HEK293 (cell line): ENCODE measurements at regions not wholly inside any gene's neighbourhood (a gene's known extent, or its start where the extent isn't known, plus 50 kb on each side); places are given as distances from the start of the nearest gene placed in this dataset.

Source experiments
- CTCF ChIA-PET: fragments of 350-600 bp; formaldehyde crosslinking; extraction: SDS; loops from one replicate; lab custom pipeline; 2021; ENCODE audit warnings: antibody characterized with exemption; lab: Yijun Ruan, JAX
- POLR2A ChIA-PET: fragments of 300-600 bp; formaldehyde crosslinking; extraction: SDS; loops from one replicate; lab custom pipeline; 2020; ENCODE audit warnings: antibody characterized with exemption, inconsistent platforms; lab: Yijun Ruan, JAX
- H3K27ac ChIP-seq: fragments of 200-500 bp; sonication (Bioruptor generic); 2 replicates; pipeline ENCODE4 v1.5.1; 2014; ENCODE audit warnings: low read depth, low read length, control low read depth, inconsistent platforms; ENCODE audit errors: extremely low read depth
- H3K36me3 ChIP-seq, 2 experiments: fragments of 200-500 bp in 1 of 2; sonication (Bioruptor generic) in 1 of 2; 1 replicate in 1 of 2; 2 replicates in 1 of 2; pipeline ENCODE4 v1.5.1; 2014 to 2017; ENCODE audit warnings: inconsistent platforms in 2 of 2, low read length in 2 of 2; ENCODE audit not compliant: control insufficient read depth in 2 of 2, insufficient read depth in 1 of 2
- H3K4me1 ChIP-seq: fragments of 200-500 bp; sonication (Bioruptor generic); 2 replicates; pipeline ENCODE4 v1.5.1; 2014; ENCODE audit warnings: mild to moderate bottlenecking, low read length, inconsistent platforms; ENCODE audit not compliant: control insufficient read depth, insufficient read depth
- H3K4me3 ChIP-seq: 2 replicates; pipeline ENCODE4 v1.5.1; 2011; ENCODE audit warnings: low read depth, mild to moderate bottlenecking, control low read depth, low read length, moderate library complexity
- H3K9me3 ChIP-seq: fragments of 200-500 bp; sonication (Bioruptor generic); 2 replicates; pipeline ENCODE4 v1.5.1; 2014; ENCODE audit warnings: low read depth, low read length, inconsistent platforms; ENCODE audit not compliant: control insufficient read depth, insufficient read depth
- BCL11A ChIP-seq: fragments of 450-650 bp; formaldehyde crosslinking; IDR thresholded peaks from 2 replicates; pipeline ENCODE4 v1.5.1; 2016; ENCODE audit warnings: low read depth, missing biosample characterization, missing genetic modification characterization
- HIC1 ChIP-seq: fragments of 450-650 bp; formaldehyde crosslinking; IDR thresholded peaks from 2 replicates; pipeline ENCODE4 v1.5.1; 2016; ENCODE audit warnings: missing biosample characterization, missing genetic modification characterization
- HOXC10 ChIP-seq: sonication (generic); formaldehyde crosslinking; IDR thresholded peaks from 2 replicates; pipeline ENCODE4 v1.8.1; 2023; ENCODE audit warnings: mild to moderate bottlenecking, missing genetic modification reagents
- KLF8 ChIP-seq: fragments of 450-650 bp; formaldehyde crosslinking; IDR thresholded peaks from 2 replicates; pipeline ENCODE4 v1.5.1; 2016; ENCODE audit warnings: missing biosample characterization, missing genetic modification characterization
- RBAK ChIP-seq: fragments of 450-650 bp; formaldehyde crosslinking; IDR thresholded peaks from 2 replicates; pipeline ENCODE4 v1.5.1; 2016; ENCODE audit warnings: missing biosample characterization, missing genetic modification characterization
- REPIN1 ChIP-seq: fragments of 450-650 bp; formaldehyde crosslinking; IDR thresholded peaks from 2 replicates; pipeline ENCODE4 v1.5.1; 2017; ENCODE audit warnings: missing biosample characterization, missing genetic modification characterization, low read depth
- SETDB1 ChIP-seq: IDR thresholded peaks from one replicate; pipeline ENCODE4 v1.6.1; 2017; ENCODE audit warnings: mild to moderate bottlenecking, low read length, moderate library complexity, mixed read lengths; ENCODE audit not compliant: insufficient read length
- SP3 ChIP-seq: fragments of 450-650 bp; formaldehyde crosslinking; IDR thresholded peaks from 2 replicates; pipeline ENCODE4 v1.5.1; 2016; ENCODE audit warnings: missing biosample characterization, missing genetic modification characterization
- TCF7L2 ChIP-seq: IDR thresholded peaks from 2 replicates; pipeline ENCODE4 v1.6.1; 2011; ENCODE audit warnings: low read depth, mild to moderate bottlenecking, inconsistent platforms, low read length, moderate library complexity, borderline replicate concordance
- WT1 ChIP-seq: fragments of 450-650 bp; formaldehyde crosslinking; IDR thresholded peaks from 2 replicates; pipeline ENCODE4 v1.5.1; 2016; ENCODE audit warnings: missing biosample characterization, missing genetic modification characterization
- YY2 ChIP-seq: fragments of 450-650 bp; formaldehyde crosslinking; IDR thresholded peaks from 2 replicates; pipeline ENCODE4 v1.5.1; 2016; ENCODE audit warnings: missing biosample characterization, missing genetic modification characterization
- ZNF121 ChIP-seq: fragments of 450-650 bp; formaldehyde crosslinking; IDR thresholded peaks from 2 replicates; pipeline ENCODE4 v1.5.1; 2016; ENCODE audit warnings: missing biosample characterization, missing genetic modification characterization
- ZNF138 ChIP-seq: fragments of 450-650 bp; formaldehyde crosslinking; IDR thresholded peaks from 2 replicates; pipeline ENCODE4 v1.5.1; 2016; ENCODE audit warnings: missing biosample characterization, missing genetic modification characterization, borderline replicate concordance
- ZNF202 ChIP-seq: fragments of 450-650 bp; formaldehyde crosslinking; IDR thresholded peaks from 2 replicates; pipeline ENCODE4 v1.5.1; 2016; ENCODE audit warnings: missing biosample characterization, missing genetic modification characterization, borderline replicate concordance
- ZNF311 ChIP-seq: fragments of 450-650 bp; formaldehyde crosslinking; IDR thresholded peaks from 2 replicates; pipeline ENCODE4 v1.5.1; 2017; ENCODE audit warnings: missing biosample characterization, missing genetic modification characterization, borderline replicate concordance
- ZNF354C ChIP-seq: fragments of 450-650 bp; formaldehyde crosslinking; IDR thresholded peaks from 2 replicates; pipeline ENCODE4 v1.5.1; 2016; ENCODE audit warnings: missing biosample characterization, missing genetic modification characterization, low read depth, borderline replicate concordance
- ZNF433 ChIP-seq: fragments of 450-650 bp; formaldehyde crosslinking; IDR thresholded peaks from 2 replicates; pipeline ENCODE4 v1.5.1; 2016; ENCODE audit warnings: missing biosample characterization, missing genetic modification characterization, low read depth
- ZNF449 ChIP-seq: fragments of 450-650 bp; formaldehyde crosslinking; IDR thresholded peaks from 2 replicates; pipeline ENCODE4 v1.5.1; 2017; ENCODE audit warnings: missing biosample characterization, mild to moderate bottlenecking, missing genetic modification characterization, moderate library complexity
- ZNF48 ChIP-seq: fragments of 450-650 bp; formaldehyde crosslinking; IDR thresholded peaks from 2 replicates; pipeline ENCODE4 v1.5.1; 2016; ENCODE audit warnings: missing biosample characterization, missing genetic modification characterization
- ZNF571 ChIP-seq: fragments of 450-650 bp; formaldehyde crosslinking; IDR thresholded peaks from 2 replicates; pipeline ENCODE4 v1.5.0; 2017; ENCODE audit warnings: missing biosample characterization, missing genetic modification characterization
- ZNF654 ChIP-seq: fragments of 450-650 bp; formaldehyde crosslinking; IDR thresholded peaks from 2 replicates; pipeline ENCODE4 v1.5.1; 2016; ENCODE audit warnings: low read depth, missing biosample characterization, missing genetic modification characterization
- ZNF658 ChIP-seq: fragments of 450-650 bp; formaldehyde crosslinking; IDR thresholded peaks from 2 replicates; pipeline ENCODE4; 2016; ENCODE audit warnings: missing biosample characterization, missing genetic modification characterization
- ZNF747 ChIP-seq: fragments of 450-650 bp; formaldehyde crosslinking; IDR thresholded peaks from 2 replicates; pipeline ENCODE4 v1.5.1; 2016; ENCODE audit warnings: missing biosample characterization, missing genetic modification characterization
- ZNF791 ChIP-seq: fragments of 450-650 bp; formaldehyde crosslinking; IDR thresholded peaks from 2 replicates; pipeline ENCODE4 v1.5.1; 2016; ENCODE audit warnings: missing biosample characterization, missing genetic modification characterization
- ZNF837 ChIP-seq: fragments of 450-650 bp; formaldehyde crosslinking; IDR thresholded peaks from 2 replicates; pipeline ENCODE4 v1.5.1; 2016; ENCODE audit warnings: missing biosample characterization, missing genetic modification characterization
- TF ChIP-seq, protein P1 (sequence below): fragments of 450-650 bp; formaldehyde crosslinking; IDR thresholded peaks from 2 replicates; pipeline ENCODE4 v1.5.1; 2016; ENCODE audit warnings: missing biosample characterization, missing genetic modification characterization, low read depth
- TF ChIP-seq, protein P2 (sequence below): fragments of 450-650 bp; formaldehyde crosslinking; IDR thresholded peaks from 2 replicates; pipeline ENCODE4 v1.5.1; 2016; ENCODE audit warnings: missing biosample characterization, missing genetic modification characterization
- TF ChIP-seq, protein P3 (sequence below): fragments of 450-650 bp; IDR thresholded peaks from 2 replicates; pipeline ENCODE4 v1.5.1; 2018; ENCODE audit warnings: missing biosample characterization, missing genetic modification characterization

DNA sequence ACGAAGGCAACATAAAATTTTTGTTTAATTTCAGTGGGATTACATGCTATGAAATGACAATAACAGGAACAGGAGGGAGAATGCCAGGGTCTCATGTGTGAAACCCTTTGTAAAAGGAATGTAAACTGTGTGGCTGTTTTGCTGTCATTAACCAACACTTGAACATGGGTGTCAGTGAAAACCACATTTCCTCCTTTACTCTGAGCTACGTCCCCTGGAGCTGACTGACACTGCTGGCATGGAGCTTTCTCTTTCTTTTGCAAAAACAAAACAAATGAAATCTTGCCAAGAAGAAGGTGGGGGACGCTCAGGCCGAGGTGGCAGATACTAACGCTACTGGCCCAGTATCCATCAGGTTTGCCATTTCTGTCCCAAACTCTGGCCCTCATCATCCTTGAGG lies 121.4 kb downstream of the DMRT2 start:
- no peaks in the 10 kb centered on the region for H3K4me1 ChIP-seq
- TF ChIP-seq ZNF433 (tag by site-specific recombination) (no peak), ZNF571 (tag by site-specific recombination) (no peak), HOXC10 (no peak), REPIN1 (tag by site-specific recombination) (no peak), ZNF202 (no peak), KLF8 (no peak), TCF7L2 (no peak), HIC1 (no peak)
- TF ChIP-seq, protein P1, sequence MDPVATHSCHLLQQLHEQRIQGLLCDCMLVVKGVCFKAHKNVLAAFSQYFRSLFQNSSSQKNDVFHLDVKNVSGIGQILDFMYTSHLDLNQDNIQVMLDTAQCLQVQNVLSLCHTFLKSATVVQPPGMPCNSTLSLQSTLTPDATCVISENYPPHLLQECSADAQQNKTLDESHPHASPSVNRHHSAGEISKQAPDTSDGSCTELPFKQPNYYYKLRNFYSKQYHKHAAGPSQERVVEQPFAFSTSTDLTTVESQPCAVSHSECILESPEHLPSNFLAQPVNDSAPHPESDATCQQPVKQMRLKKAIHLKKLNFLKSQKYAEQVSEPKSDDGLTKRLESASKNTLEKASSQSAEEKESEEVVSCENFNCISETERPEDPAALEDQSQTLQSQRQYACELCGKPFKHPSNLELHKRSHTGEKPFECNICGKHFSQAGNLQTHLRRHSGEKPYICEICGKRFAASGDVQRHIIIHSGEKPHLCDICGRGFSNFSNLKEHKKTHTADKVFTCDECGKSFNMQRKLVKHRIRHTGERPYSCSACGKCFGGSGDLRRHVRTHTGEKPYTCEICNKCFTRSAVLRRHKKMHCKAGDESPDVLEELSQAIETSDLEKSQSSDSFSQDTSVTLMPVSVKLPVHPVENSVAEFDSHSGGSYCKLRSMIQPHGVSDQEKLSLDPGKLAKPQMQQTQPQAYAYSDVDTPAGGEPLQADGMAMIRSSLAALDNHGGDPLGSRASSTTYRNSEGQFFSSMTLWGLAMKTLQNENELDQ (tag by site-specific recombination) = no peak
- TF ChIP-seq, protein P2, sequence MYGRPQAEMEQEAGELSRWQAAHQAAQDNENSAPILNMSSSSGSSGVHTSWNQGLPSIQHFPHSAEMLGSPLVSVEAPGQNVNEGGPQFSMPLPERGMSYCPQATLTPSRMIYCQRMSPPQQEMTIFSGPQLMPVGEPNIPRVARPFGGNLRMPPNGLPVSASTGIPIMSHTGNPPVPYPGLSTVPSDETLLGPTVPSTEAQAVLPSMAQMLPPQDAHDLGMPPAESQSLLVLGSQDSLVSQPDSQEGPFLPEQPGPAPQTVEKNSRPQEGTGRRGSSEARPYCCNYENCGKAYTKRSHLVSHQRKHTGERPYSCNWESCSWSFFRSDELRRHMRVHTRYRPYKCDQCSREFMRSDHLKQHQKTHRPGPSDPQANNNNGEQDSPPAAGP = no peak

GRCh38 chr9:1173211-1173610 lies 123.1 kb downstream of the DMRT2 start:
- H3K36me3 ChIP-seq = no peaks in the 10 kb centered on the region
- no peak overlapping the region for H3K27ac ChIP-seq
- POLR2A ChIA-PET = no interaction called here
- H3K4me1 ChIP-seq = no peaks in the 10 kb centered on the region
- CTCF ChIA-PET = no interaction called here
- no peaks in the 10 kb centered on the region for H3K9me3 ChIP-seq
- H3K4me3 ChIP-seq = no peak overlapping the region
- TF ChIP-seq ZNF837 (tag by site-specific recombination) = no peak
- no peak for TF ChIP-seq SETDB1
- no peak for TF ChIP-seq YY2 (tag by site-specific recombination)
- TF ChIP-seq ZNF449 (tag by site-specific recombination) = no peak
- no peak for TF ChIP-seq ZNF138 (tag by site-specific recombination)
- TF ChIP-seq ZNF747 (tag by site-specific recombination) = no peak
- no peak for TF ChIP-seq ZNF121 (tag by site-specific recombination)
- TF ChIP-seq BCL11A = no peak
- no peak for TF ChIP-seq ZNF311
- TF ChIP-seq, protein P3, sequence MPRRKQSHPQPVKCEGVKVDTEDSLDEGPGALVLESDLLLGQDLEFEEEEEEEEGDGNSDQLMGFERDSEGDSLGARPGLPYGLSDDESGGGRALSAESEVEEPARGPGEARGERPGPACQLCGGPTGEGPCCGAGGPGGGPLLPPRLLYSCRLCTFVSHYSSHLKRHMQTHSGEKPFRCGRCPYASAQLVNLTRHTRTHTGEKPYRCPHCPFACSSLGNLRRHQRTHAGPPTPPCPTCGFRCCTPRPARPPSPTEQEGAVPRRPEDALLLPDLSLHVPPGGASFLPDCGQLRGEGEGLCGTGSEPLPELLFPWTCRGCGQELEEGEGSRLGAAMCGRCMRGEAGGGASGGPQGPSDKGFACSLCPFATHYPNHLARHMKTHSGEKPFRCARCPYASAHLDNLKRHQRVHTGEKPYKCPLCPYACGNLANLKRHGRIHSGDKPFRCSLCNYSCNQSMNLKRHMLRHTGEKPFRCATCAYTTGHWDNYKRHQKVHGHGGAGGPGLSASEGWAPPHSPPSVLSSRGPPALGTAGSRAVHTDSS (tag by site-specific recombination) = no peak
- TF ChIP-seq, protein P2 = no peak
- no peak for TF ChIP-seq ZNF354C
- TF ChIP-seq ZNF791 (tag by site-specific recombination) = no peak
- TF ChIP-seq HOXC10 = no peak
- TF ChIP-seq ZNF654 (tag by site-specific recombination) = no peak
- no peak for TF ChIP-seq SP3 (tag by site-specific recombination)
- TF ChIP-seq ZNF48 (tag by site-specific recombination) = no peak
- TF ChIP-seq RBAK (tag by site-specific recombination) = no peak
- TF ChIP-seq ZNF658 (tag by site-specific recombination) = no peak
- TF ChIP-seq WT1 = no peak

More for the DNA sequence above, 121.4 kb downstream of the DMRT2 start:
- CTCF ChIA-PET = interaction anchor here (0.6 kb wide), 1 partner anchor 79 kb away, joined by 3 read pairs; no protein-coding TSS in a partner anchor
- Histone ChIP-seq H3K36me3 (no peaks in the 10 kb centered on the region), H3K4me3 (no peak overlapping the region), H3K9me3 (no peaks in the 10 kb centered on the region), H3K27ac (no peak overlapping the region)
- POLR2A ChIA-PET = no interaction called here
